SK-N-SH (cell line): ENCODE measurements at regions not wholly inside any gene's neighbourhood (a gene's known extent, or its start where the extent isn't known, plus 50 kb on each side); places are given as distances from the start of the nearest gene placed in this dataset.

ENCODE experiments used
- CTCF ChIA-PET: fragments of 300-600, 350-600 bp; formaldehyde crosslinking; extraction: SDS; loops from one replicate; lab custom pipeline; 2021; lab: Yijun Ruan, JAX
- POLR2A ChIA-PET: fragments of 350-600 bp; sonication (Branson Sonifier 250); formaldehyde crosslinking; extraction: SDS; loops from one replicate; lab custom pipeline; 2020; ENCODE audit warnings: antibody characterized with exemption, inconsistent platforms; lab: Yijun Ruan, JAX
- DNase-seq: peaks from one replicate; pipeline ENCODE4 v3.0.0; 2012
- H2AFZ ChIP-seq: fragments of 200-600 bp; sonication (generic); 2 replicates; pipeline ENCODE4 v1.8.1; 2016; ENCODE audit warnings: antibody characterized with exemption, mild to moderate bottlenecking, low read depth
- H3F3A ChIP-seq: fragments of 200-600 bp; sonication (generic); replicated peaks from 2 replicates; pipeline ENCODE3; 2016; ENCODE audit warnings: antibody characterized with exemption, mild to moderate bottlenecking; ENCODE audit not compliant: insufficient read depth
- H3K27ac ChIP-seq, 2 experiments: fragments of 200-500 bp in 1 of 2; fragments of 200-600 bp in 1 of 2; sonication (Bioruptor generic) in 1 of 2; sonication (generic), shearing (Covaris generic) in 1 of 2; 2 replicates each; pipeline versions ENCODE4 v1.5.1 to v1.6.1; 2014 to 2016; ENCODE audit warnings: low read depth in 2 of 2, inconsistent platforms in 1 of 2, low read length in 1 of 2, mild to moderate bottlenecking in 1 of 2, mixed read lengths in 1 of 2
- H3K27me3 ChIP-seq: fragments of 200-600 bp; sonication (generic), shearing (Covaris generic); 2 replicates; pipeline ENCODE4 v1.6.1; 2016; ENCODE audit warnings: mixed run types; ENCODE audit not compliant: insufficient read depth
- H3K36me3 ChIP-seq, 2 experiments: fragments of 200-500 bp in 1 of 2; fragments of 200-600 bp in 1 of 2; sonication (Bioruptor generic) in 1 of 2; sonication (generic) in 1 of 2; replicated peaks in 1 of 2; 2 replicates each; pipeline versions ENCODE3 to v1.5.1; 2014 to 2016; ENCODE audit warnings: low read length in 1 of 2, mild to moderate bottlenecking in 1 of 2; ENCODE audit not compliant: insufficient read depth in 2 of 2, control insufficient read depth in 1 of 2
- H3K4me1 ChIP-seq, 2 experiments: fragments of 200-500 bp in 1 of 2; fragments of 200-600 bp in 1 of 2; sonication (Bioruptor generic) in 1 of 2; sonication (generic), shearing (Covaris generic) in 1 of 2; 2 replicates each; pipeline versions ENCODE4 v1.5.1 to v1.6.1; 2014 to 2016; ENCODE audit warnings: low read depth in 1 of 2, low read length in 1 of 2, mixed run types in 1 of 2; ENCODE audit not compliant: insufficient read depth in 2 of 2, control insufficient read depth in 1 of 2
- H3K4me2 ChIP-seq: fragments of 200-600 bp; sonication (generic), shearing (Covaris generic); 2 replicates; pipeline ENCODE4 v1.6.1; 2017; ENCODE audit warnings: mixed run types
- H3K4me3 ChIP-seq, 2 experiments: fragments of 200-500 bp in 1 of 2; fragments of 200-600 bp in 1 of 2; sonication (Bioruptor generic) in 1 of 2; sonication (generic), shearing (Covaris generic) in 1 of 2; 2 replicates each; pipeline versions ENCODE4 v1.5.1 to v1.8.1; 2014 to 2016; ENCODE audit warnings: low read depth in 2 of 2, inconsistent platforms in 1 of 2, low read length in 1 of 2, mild to moderate bottlenecking in 1 of 2, mixed read lengths in 1 of 2, moderate library complexity in 1 of 2
- H3K79me2 ChIP-seq: fragments of 200-600 bp; sonication (generic); 2 replicates; pipeline ENCODE4 v1.8.1; 2017; ENCODE audit warnings: mild to moderate bottlenecking; ENCODE audit not compliant: insufficient read depth
- H3K9ac ChIP-seq: fragments of 200-600 bp; sonication (generic); 2 replicates; pipeline ENCODE4 v1.6.1; 2017; ENCODE audit warnings: mixed run types
- H3K9me2 ChIP-seq: fragments of 200-600 bp; sonication (generic); 2 replicates; pipeline ENCODE4 v1.6.1; 2017; ENCODE audit warnings: mixed run types
- H3K9me3 ChIP-seq: fragments of 200-600 bp; sonication (generic); 2 replicates; pipeline ENCODE4 v1.6.1; 2017; ENCODE audit warnings: mixed run types, mild to moderate bottlenecking, moderate library complexity
- H4K20me1 ChIP-seq: fragments of 200-600 bp; sonication (generic); 2 replicates; pipeline ENCODE4 v1.6.1; 2017; ENCODE audit warnings: mild to moderate bottlenecking, mixed run types; ENCODE audit not compliant: insufficient read depth
- CHD2 ChIP-seq: fragments of 150-350 bp; IDR thresholded peaks from 2 replicates; pipeline ENCODE4 v1.6.1; 2018; ENCODE audit warnings: low read length; ENCODE audit not compliant: partially characterized antibody
- EP300 ChIP-seq, 2 experiments: IDR thresholded peaks; 2 replicates each; pipeline versions ENCODE4 v1.4.0 to v1.6.1; 2012; ENCODE audit warnings: borderline replicate concordance in 1 of 2, low read depth in 1 of 2, low read length in 1 of 2
- FOSL2 ChIP-seq: IDR thresholded peaks from 2 replicates; pipeline ENCODE4 v1.4.0; 2012; ENCODE audit warnings: low read depth, mild to moderate bottlenecking, moderate library complexity, borderline replicate concordance
- GATA2 ChIP-seq: sonication (generic); formaldehyde crosslinking; IDR thresholded peaks from 2 replicates; pipeline ENCODE4 v1.5.0; 2020; ENCODE audit warnings: mild to moderate bottlenecking, missing genetic modification reagents
- JUND ChIP-seq: IDR thresholded peaks from 2 replicates; pipeline ENCODE4 v1.4.0; 2012
- MAX ChIP-seq: IDR thresholded peaks from 2 replicates; pipeline ENCODE4 v1.4.0; 2012; ENCODE audit warnings: low read depth
- MEF2A ChIP-seq: IDR thresholded peaks from 2 replicates; pipeline ENCODE4 v1.4.0; 2012; ENCODE audit warnings: low read depth, borderline replicate concordance
- NRF1 ChIP-seq: IDR thresholded peaks from 2 replicates; pipeline ENCODE4 v1.6.1; 2012; ENCODE audit warnings: low read depth, mild to moderate bottlenecking, low read length
- RAD21 ChIP-seq: IDR thresholded peaks from 2 replicates; pipeline ENCODE4 v1.6.1; 2012; ENCODE audit warnings: mild to moderate bottlenecking, low read length
- RCOR1 ChIP-seq: fragments of 150-350 bp; IDR thresholded peaks from 2 replicates; pipeline ENCODE4 v1.6.1; 2017; ENCODE audit warnings: antibody characterized with exemption, low read length
- REST ChIP-seq: IDR thresholded peaks from 2 replicates; pipeline ENCODE4 v1.6.1; 2012; ENCODE audit warnings: mild to moderate bottlenecking, low read depth, low read length, moderate library complexity
- RFX5 ChIP-seq: IDR thresholded peaks from 2 replicates; pipeline ENCODE4 v1.6.1; 2012; ENCODE audit warnings: mild to moderate bottlenecking, improper control_type of control experiment, low read length
- TAF1 ChIP-seq: IDR thresholded peaks from 2 replicates; pipeline ENCODE4 v1.6.1; 2012; ENCODE audit warnings: low read depth, mild to moderate bottlenecking, low read length, moderate library complexity, borderline replicate concordance
- TCF12 ChIP-seq: IDR thresholded peaks from 2 replicates; pipeline ENCODE4 v1.4.0; 2012
- TEAD4 ChIP-seq: IDR thresholded peaks from 2 replicates; pipeline ENCODE4 v1.4.0; 2012; ENCODE audit warnings: mild to moderate bottlenecking, borderline replicate concordance; ENCODE audit not compliant: insufficient read depth
- USF2 ChIP-seq: fragments of 150-350 bp; IDR thresholded peaks from 2 replicates; pipeline ENCODE4 v1.6.1; 2017; ENCODE audit warnings: antibody characterized with exemption, low read length, low read depth, borderline replicate concordance
- ZBTB33 ChIP-seq: IDR thresholded peaks from 2 replicates; pipeline ENCODE4 v1.4.0; 2012; ENCODE audit warnings: low read depth, borderline replicate concordance
- WGBS: methylation state at CpG from one replicate; pipeline ENCODE4 v1.1.6; 2017; ENCODE audit warnings: low lambda C conversion rate; 5-methylcytosine and 5-hydroxymethylcytosine counted together

- DNase-seq, result no peak
- Histone ChIP-seq H3K4me1 (peaks cover 0 to 13% of the 10 kb centered on the region in 2 experiments; a peak in 2 of 4 replicates), H3K27me3 (no peaks in the 10 kb centered on the region), H3F3A (no peaks in the 10 kb centered on the region), H3K9me3 (no peaks in the 10 kb centered on the region), H2AFZ (no peak overlapping the region), H3K4me3 (no peak overlapping the region), H3K27ac (no peak overlapping the region), H3K9ac (no peak overlapping the region), H3K79me2 (no peaks in the 10 kb centered on the region), H4K20me1 (no peaks in the 10 kb centered on the region), H3K4me2 (no peak overlapping the region)
- WGBS, result 19% methylated on average over 6 of the region's 6 CpGs
- CTCF ChIA-PET, result interaction anchor here (1.9 to 2.7 kb wide), 2 partner anchors 8 to 203 kb away, joined by 6 to 11 read pairs; no protein-coding TSS in a partner anchor
- TF ChIP-seq EP300 (IDR thresholded peaks at IDR 0.05; ENCODE audit: borderline replicate concordance in 1 of 2, low read depth in 1 of 2, low read length in 1 of 2) (no peak), MAX (no peak), MEF2A (no peak), TEAD4 (no peak), RCOR1 (no peak), JUND (no peak), CHD2 (no peak), NRF1 (no peak), RAD21 (no peak), USF2 (no peak), GATA2 (CRISPR knock-in tag) (no peak), REST (no peak), ZBTB33 (no peak), TAF1 (no peak), RFX5 (no peak), TCF12 (no peak), FOSL2 (no peak)
- TF ChIP-seq, all 33 proteins: peak for 0
- POLR2A ChIA-PET, result no interaction called here
- H3K9me2 ChIP-seq, result no peaks in the 10 kb centered on the region
- H3K36me3 ChIP-seq, result no peaks in the 10 kb centered on the region
Measured at GRCh38 chr16:56115817-56116576, 75.3 kb upstream of the GNAO1 start.
